Stimulated activated CD8-positive, alpha-beta memory T cell treated with anti-CD3 and anti-CD28 coated beads, Interleukin-4, amount 100 ng/mL, for 48 hours (primary cell): ENCODE measurements at regions not wholly inside any gene's neighbourhood (a gene's known extent, or its start where the extent isn't known, plus 50 kb on each side); places are given as distances from the start of the nearest gene placed in this dataset.

ENCODE experiments used
- DNase-seq: peaks from one replicate; pipeline ENCODE4 v3.0.0-alpha.2; 2020

DNA sequence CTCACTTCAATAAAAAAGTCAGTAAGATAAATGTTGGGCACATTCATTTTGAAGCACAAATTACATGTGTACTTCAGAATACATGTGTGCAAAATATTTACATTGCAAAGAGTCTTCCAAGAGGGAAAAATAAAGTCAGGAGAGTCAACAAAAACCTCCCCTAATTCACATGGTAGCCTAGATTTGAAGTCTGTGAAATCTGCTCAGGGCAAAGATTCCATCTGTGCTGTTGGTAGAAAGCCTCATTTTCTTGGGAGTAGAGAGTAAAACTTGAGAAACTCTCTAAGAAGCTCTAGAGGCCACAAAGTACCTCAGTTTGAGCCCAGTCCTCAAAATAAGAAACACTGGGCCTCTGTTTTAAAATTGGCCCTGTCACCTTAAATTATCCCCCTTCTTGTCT is 303.4 kb downstream of the RAB28 start:
- DNase-seq = no peak

DNA sequence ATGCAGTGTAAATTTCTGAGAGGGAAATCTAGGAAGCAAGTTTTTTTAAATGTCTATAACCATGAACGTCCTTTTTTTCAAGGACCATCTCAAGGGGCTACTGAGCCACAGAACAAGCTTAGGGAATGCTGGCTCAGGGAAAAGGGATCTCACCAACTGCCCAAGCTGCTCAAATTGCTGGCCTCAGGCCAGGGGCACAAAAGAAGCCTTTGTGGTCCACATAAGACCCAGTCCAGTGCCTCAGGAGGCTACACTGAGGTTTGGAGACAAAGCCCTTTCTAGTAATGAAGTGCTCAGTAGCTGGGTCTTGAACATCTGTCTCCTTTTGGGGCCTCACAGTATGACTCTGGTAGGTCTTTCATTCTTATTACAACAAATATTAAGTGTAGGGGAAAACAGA is 305.5 kb downstream of the RAB28 start:
- DNase-seq = no peak

DNA sequence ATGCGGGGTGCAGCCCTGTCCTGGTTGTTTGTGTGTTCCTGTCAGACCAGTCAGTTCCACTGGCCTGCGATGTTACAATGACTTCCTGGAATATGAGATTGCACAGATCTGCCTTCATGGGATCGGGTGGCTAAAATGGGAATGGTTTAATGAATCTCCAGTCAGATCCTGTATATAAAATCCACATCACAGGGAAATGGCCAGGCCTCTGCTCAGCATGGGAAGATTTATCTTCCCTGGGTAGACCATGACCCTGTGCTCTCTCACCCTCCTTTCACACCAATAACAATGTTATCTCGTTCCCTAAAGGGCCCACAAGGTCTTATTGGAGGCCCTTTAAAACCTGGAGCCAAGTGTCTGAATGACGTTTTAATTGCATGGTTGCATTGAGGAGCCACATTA is 307.4 kb downstream of the RAB28 start:
- DNase-seq = no peak

- no peak for DNase-seq
Measured at GRCh38 chr4:13174926-13175325, 309.2 kb downstream of the RAB28 start.

DNA sequence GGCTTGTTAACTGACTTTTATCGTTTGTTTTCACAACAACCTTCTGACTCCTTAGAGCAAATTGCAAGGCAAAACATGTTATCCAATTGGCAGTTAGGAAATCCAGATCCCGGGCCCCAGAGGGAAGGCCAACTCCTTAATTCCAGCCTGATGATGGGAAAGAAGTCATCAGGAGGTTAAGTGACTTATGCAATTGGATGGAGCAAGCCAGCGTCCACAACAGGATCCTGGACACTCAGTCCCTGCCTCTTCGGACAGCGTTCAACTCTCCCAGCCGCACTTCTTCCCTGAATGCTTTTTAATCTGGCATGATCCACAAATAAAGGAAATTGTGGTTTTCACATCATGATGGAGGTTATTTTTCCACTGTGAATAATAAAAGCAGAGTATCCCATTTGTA is 310.1 kb downstream of the RAB28 start:
- no peak for DNase-seq

- no peak for DNase-seq
Measured at GRCh38 chr4:13171292-13172057, 312.7 kb downstream of the RAB28 start.

GRCh38 chr4:13169731-13170525 is 314.2 kb downstream of the RAB28 start:
- DNase-seq = no peak

DNA sequence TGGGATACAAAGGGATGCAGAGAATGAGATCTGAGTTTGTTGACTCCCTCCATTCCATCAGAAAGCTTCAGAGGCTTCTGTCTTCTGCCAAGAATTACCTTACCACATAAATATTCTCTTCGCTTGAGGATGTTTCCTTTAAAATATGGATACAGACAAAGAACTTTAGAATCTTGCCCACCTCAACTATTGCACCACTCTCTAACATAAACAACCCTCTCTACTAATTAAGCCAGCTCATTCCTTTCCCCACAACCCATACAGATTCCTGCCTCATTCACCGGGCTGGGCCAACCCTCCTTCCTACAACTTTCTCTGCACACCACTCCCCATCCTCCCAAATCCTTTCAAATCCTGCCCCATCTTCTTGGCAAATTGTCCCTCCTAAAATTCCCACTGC is 315.8 kb downstream of the RAB28 start:
- no peak for DNase-seq

GRCh38 chr4:13166214-13166613 is 317.9 kb downstream of the RAB28 start:
- no peak for DNase-seq

GRCh38 chr4:13164783-13165331 is 319.3 kb downstream of the RAB28 start:
- no peak for DNase-seq

DNA sequence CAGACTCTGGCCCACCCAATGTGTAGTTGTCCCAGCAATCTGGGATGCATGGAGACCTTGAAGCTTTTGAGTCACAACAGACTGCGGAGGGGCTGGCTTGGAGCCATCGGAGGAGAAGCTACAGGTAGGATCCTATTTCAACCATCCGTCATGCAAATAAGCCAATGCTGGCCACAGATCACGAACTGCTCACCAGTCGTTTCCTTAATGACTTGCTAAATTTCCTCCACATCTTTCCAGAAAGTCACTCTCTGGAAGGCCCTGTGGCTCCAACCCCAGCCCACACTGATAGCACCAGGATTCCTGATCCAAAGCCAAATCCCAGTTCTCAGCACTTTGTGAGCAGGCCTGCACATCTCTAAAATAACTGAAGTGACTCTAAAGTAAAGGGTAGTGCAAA is 321.3 kb downstream of the RAB28 start:
- DNase-seq = no peak

DNA sequence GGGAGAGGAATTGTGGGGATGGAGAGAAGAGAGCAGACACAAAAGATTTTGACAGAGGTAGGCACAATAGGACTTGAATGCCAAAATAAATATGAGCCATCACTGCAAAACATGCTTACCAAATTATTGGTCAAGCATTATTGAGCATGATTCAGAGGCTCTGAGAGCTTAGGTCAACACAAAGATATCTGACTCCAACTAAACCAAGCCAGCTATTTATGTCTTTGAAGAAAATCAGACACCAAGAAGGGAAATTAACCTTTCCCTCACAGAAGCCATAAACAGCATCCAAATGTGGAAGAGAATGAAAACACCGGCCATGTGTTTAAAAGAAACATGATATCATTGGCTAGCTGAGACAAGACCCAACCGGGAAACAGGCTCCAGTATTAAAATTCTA is 323.2 kb downstream of the RAB28 start:
- no peak for DNase-seq

DNA sequence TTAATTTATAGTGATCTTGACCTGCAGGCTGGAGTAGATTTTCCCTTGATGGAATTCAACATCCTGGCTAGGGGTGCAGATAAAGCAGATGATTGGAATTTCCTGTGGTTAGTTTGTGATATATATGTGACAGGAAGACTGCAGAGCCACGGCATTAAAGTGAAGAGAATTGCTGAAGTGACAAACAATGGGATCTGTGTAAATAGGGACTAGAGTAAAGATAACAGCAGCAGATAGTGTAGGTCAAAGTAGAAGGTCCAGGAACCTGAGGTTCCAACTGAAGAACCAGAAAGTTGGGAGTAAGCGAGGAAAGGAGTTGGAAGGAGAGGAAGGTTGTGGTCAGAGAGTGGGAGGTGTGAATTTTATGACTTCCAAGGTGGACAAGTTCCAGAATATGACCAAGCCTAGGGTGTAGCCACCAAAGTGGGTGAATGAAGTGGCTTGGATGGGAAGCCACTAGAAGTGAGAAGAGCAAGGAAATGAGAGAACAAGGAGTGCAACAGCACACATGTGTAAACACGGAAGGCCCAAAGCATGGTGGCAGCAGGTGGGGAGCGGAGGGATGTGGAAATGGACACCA is 325.0 kb downstream of the RAB28 start:
- DNase-seq = no peak

DNA sequence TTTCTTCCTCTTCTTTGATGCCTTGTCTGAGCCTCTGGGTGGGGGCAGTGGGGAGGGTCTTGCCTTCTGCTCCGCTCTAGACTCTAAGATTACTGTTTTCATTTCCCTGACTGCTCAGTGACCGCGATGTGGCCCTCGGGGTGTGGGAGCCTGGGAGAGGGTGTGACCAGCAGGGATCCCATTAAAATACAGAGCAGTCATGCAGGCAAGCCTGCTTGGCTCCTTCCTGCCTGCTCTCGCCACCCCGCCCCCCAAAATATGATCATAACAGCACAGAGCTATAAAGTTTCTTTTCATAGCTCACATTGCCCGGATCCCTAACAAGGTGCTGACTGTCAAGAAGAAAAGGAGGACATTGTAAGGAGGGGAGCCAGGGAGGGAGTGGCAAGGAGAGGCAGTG is 332.9 kb downstream of the RAB28 start:
- DNase-seq = no peak

DNA sequence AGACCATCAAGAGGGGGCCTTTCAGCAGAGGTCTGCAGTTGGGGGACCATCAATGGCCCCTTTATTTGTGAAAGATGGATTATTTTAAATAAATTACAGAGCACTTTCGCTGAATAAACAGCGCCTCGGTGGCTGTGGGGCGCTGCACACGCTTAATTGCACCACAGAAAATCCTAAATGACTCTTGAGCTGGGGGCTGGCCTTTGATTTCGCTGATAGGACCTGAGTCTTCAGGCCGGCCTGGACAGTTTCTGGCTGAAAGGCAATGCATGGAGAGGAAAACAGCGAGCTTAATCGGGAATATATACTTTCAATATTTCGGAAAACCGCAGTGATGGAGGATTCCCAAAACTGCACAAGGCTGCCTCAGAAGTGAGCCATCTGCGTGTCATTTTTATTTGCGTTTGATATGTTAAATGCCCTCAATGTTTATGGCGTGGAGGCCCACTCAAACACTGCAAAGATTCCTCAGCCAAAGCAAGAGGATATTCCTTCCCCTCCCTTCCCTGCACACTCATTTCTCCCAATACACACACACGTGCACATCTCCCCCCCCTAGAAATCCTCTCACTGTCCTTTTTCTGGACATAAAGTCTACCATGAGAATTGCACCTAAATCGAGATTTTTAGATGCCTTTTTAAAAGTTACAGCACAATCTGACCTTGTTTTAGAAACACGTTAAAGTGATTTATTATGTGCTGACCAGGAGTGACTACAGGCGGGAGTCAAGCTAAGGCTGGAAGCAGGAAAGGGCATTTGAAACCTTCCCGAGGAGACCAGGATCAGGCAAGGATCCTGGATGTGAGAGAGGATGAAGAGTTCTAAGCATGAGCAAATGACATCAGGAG is 340.7 kb downstream of the RAB28 start:
- DNase-seq = no peak

- no peak for DNase-seq
Measured at GRCh38 chr4:13142726-13143125, 341.4 kb downstream of the RAB28 start.

- DNase-seq = no peak
Measured at GRCh38 chr4:13142191-13142590, 341.9 kb downstream of the RAB28 start.

- no peak for DNase-seq
Measured at GRCh38 chr4:13137390-13137789, 346.8 kb downstream of the RAB28 start.

DNA sequence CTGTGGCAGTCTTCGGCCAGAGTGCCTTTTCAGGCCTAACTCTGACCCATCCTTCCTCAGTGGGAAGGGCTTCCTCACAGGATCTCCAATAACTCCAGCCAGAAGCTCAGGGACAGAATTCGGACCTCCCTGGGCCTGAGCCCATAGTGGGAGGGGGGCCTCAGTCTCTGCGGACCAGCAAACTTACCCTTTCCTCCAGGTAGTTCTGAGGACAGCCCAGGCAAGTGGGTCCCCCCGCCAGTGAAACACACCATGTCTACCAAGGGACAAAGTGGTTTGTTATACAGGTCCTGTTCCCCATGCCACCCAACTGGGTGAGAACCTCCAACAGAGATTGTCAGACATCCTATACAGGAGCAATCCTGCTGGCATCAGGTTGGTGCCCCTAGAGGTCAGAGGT is 350.4 kb downstream of the RAB28 start:
- DNase-seq = no peak

DNA sequence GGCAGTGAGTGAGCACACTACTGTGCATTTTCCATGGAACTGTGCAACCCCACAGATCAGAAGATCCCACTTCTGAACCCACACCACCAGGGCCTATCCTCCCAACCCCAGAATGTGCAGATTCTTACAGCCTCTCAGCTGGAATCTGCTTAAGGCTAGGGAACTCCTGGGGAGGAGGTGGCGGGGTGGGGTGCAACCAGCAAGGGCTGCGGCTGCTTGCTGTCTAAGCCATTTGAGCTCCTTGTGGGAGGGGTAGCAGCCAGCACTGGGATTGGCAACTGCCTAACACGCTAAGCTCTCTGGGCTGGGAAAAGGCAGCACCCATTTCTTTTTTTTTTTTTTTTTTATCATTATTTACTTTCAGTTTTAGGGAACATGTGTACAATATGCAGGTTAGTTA is 353.3 kb downstream of the RAB28 start:
- DNase-seq = no peak

GRCh38 chr4:13129095-13129494 is 355.0 kb downstream of the RAB28 start:
- DNase-seq = no peak

DNA sequence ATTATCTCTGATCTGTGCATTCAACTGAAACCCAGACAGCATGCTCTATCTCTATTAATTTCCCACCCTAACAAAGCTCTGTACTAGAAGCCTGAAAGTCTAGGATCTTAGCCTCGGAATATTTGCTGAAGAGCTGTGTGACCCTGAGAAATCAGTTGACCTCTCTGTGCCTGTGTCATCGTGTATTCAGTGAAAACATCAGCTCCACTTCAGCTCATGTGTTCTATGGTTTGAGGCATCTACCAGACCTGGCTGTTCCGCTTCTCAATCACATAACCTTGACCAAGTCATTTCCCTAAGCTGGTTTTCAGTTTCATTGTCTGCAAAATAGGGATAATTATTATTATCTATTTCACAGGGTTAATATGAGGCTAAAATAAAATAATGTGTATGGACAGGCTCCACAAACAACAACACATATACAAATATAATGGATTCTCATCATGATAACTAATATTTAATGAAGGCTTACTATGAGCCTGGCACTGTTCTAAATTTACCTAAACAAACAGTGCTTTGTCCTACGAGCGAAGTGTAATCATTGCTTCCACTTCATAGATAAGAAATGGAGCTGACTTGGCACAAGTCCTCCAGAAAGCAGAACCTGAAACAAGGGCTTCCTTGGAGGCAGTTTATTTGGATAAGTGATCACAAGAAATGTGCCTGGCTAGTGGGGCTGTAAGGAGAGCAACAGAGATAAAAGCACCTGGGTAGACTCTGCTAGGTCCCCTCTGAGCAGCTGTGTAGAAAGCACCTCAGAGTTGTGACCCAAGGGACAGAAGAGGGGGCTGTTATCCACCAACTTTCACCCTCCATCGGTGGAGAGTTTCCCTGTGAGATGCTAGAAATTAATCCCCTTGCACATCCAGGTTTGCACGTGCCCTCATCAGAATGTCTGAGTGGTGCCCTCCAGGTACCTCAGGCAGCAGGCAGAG is 356.9 kb downstream of the RAB28 start:
- DNase-seq = no peak
